Osteoblast (primary cell): ENCODE measurements at regions not wholly inside any gene's neighbourhood (a gene's known extent, or its start where the extent isn't known, plus 50 kb on each side); places are given as distances from the start of the nearest gene placed in this dataset.
A peak's percentile ranks its signal among the peaks of the same experiment; 100 is the strongest.

Source experiments
- DNase-seq: peaks from one replicate; pipeline ENCODE4 v3.0.0; 2011; ENCODE audit warnings: low spot score, mixed read lengths; ENCODE audit not compliant: insufficient read length; ENCODE audit errors: missing footprints
- H2AFZ ChIP-seq: 2 replicates; pipeline ENCODE4 v1.6.0; 2011; ENCODE audit warnings: mild to moderate bottlenecking, low read length
- H3K27ac ChIP-seq: 2 replicates; pipeline ENCODE4 v1.5.1; 2011; ENCODE audit warnings: mild to moderate bottlenecking, low read depth, low read length, moderate library complexity
- H3K27me3 ChIP-seq: 2 replicates; pipeline ENCODE4 v1.6.0; 2012; ENCODE audit warnings: mild to moderate bottlenecking, control low read depth, inconsistent platforms, low read length, moderate library complexity; ENCODE audit not compliant: insufficient read depth
- H3K36me3 ChIP-seq: 2 replicates; pipeline ENCODE4 v1.5.1; 2011; ENCODE audit warnings: mild to moderate bottlenecking, low read length, control low read depth, moderate library complexity; ENCODE audit not compliant: insufficient read depth
- H3K4me1 ChIP-seq: 2 replicates; pipeline ENCODE4 v1.5.1; 2011; ENCODE audit warnings: mild to moderate bottlenecking, low read length, control low read depth, moderate library complexity; ENCODE audit not compliant: insufficient read depth
- H3K4me2 ChIP-seq: 2 replicates; pipeline ENCODE4 v1.6.0; 2011; ENCODE audit warnings: mild to moderate bottlenecking, low read length; ENCODE audit not compliant: insufficient read depth
- H3K4me3 ChIP-seq: fragments of 200-600 bp; sonication (generic); 3 replicates; pipeline ENCODE4 v1.5.1; 2012; ENCODE audit warnings: mild to moderate bottlenecking, low read length, inconsistent platforms; ENCODE audit not compliant: insufficient read depth
- H3K79me2 ChIP-seq: 2 replicates; pipeline ENCODE4 v1.6.0; 2012; ENCODE audit warnings: mild to moderate bottlenecking, low read length, control low read depth, inconsistent platforms; ENCODE audit not compliant: insufficient read depth
- H3K9me3 ChIP-seq: 2 replicates; pipeline ENCODE4 v1.5.1; 2011; ENCODE audit warnings: low read depth, low read length, control low read depth
- H4K20me1 ChIP-seq: 2 replicates; pipeline ENCODE4 v1.6.0; 2012; ENCODE audit warnings: mild to moderate bottlenecking, low read length, control low read depth; ENCODE audit not compliant: insufficient read depth
- CTCF ChIP-seq: IDR thresholded peaks from 2 replicates; pipeline ENCODE4 v1.5.1; 2011; ENCODE audit warnings: mild to moderate bottlenecking, low read depth, low read length, moderate library complexity; ENCODE audit errors: extremely low read depth

DNA sequence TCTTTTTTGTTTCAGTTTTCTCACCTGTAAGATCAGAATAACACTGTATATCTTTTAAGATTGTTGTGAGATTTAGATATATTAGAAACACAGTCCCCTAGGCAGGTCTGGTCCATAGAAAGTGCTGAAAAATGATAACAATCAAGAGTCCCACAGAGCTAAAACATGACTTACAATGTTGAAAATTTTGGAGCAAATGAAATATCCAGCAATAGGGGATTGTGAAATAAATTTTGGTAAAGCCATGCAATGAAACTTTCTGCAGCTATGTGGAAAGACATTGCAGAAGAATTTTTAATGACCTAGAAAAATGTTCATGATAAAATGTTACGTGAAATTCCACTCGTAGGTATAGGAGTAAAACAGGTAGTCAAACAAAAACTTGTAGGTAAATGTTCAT is 127.6 kb upstream of the SERPINE2 start:
- Histone ChIP-seq H3K9me3 (no peaks in the 10 kb centered on the region), H3K4me2 (peak overlapping the region; percentile 68), H2AFZ (no peak overlapping the region), H3K4me1 (peaks cover 41% of the 10 kb centered on the region), H3K27ac (peak overlapping the region; percentile 53), H3K79me2 (no peaks in the 10 kb centered on the region), H3K36me3 (no peaks in the 10 kb centered on the region), H3K4me3 (no peak overlapping the region), H4K20me1 (no peaks in the 10 kb centered on the region), H3K27me3 (no peaks in the 10 kb centered on the region)
- DNase-seq, result no peak
- TF ChIP-seq CTCF, result no peak

GRCh38 chr2:224165901-224166319 is 126.8 kb upstream of the SERPINE2 start:
- peak overlapping the region; percentile 68 for H3K4me2 ChIP-seq
- no peaks in the 10 kb centered on the region for H3K79me2 ChIP-seq
- no peak overlapping the region for H3K4me3 ChIP-seq
- no peaks in the 10 kb centered on the region for H3K27me3 ChIP-seq
- peak overlapping the region; percentile 53 for H3K27ac ChIP-seq
- no peaks in the 10 kb centered on the region for H3K9me3 ChIP-seq
- peak; percentile 77 for DNase-seq
- H3K36me3 ChIP-seq, result no peaks in the 10 kb centered on the region
- H4K20me1 ChIP-seq, result no peaks in the 10 kb centered on the region
- TF ChIP-seq CTCF, result no peak
- H2AFZ ChIP-seq, result peak overlapping the region; percentile 30
- peaks cover 49% of the 10 kb centered on the region for H3K4me1 ChIP-seq

DNA sequence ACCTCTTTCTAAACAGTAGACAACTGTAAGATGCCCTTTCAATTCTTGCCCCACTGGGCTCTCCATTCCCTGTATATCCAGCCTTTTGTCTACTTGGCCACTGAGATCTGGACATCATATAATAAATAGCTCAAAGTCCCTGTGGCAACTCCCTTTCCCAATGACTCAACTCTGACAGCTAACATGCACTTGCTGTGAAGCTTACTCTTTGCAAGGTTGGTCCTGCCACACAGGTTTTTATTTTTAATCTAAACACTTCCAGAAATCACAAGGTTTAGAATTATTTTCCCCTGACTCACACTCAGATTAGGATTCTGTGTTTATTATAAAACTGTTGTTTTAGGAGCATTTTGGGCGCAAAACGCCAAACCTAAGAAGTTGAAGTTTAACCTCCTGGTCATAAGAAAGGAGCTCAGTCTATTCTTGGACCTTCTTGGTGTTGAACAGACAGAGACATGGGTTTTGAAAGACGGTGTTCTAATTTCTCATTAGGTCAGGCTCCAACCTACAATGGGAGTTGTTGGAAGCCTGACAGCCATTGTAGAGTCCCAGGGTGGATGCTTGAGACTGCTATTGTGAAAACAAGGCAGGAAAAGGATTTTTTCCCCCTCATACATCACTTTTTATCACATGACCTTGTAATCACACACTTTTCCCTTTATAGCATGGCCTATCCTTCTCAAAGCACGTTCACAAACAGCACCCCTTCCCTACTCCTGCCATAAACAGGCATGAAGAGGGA is 124.7 kb upstream of the SERPINE2 start:
- peak overlapping the region; percentile 78 for H3K27ac ChIP-seq
- no peaks in the 10 kb centered on the region for H3K79me2 ChIP-seq
- no peaks in the 10 kb centered on the region for H3K27me3 ChIP-seq
- H3K4me3 ChIP-seq, result no peak overlapping the region
- H3K9me3 ChIP-seq, result no peaks in the 10 kb centered on the region
- peak; percentile 68 for DNase-seq
- no peaks in the 10 kb centered on the region for H4K20me1 ChIP-seq
- H2AFZ ChIP-seq, result no peak overlapping the region
- H3K4me1 ChIP-seq, result peaks cover 56% of the 10 kb centered on the region
- no peaks in the 10 kb centered on the region for H3K36me3 ChIP-seq
- H3K4me2 ChIP-seq, result peak overlapping the region; percentile 8
- TF ChIP-seq CTCF, result no peak

DNA sequence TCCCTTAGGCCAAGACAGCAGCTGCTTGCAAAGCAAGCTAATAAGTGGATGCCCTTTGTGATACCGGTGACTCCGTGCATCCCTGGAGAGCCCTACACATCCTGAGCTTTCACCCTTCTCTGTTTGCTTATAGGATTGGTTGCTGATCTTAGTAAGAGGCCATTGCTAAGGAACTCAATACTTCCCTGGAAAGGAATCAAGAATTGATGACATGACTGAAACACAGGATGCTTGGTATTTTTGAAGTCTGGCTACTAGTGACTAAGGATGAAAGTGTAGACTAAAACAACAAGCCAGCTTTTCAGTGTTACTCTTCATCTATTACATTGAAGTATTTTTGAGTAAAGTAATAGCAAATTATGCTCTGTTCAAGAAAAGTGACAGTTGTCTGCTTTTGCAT is 123.0 kb upstream of the SERPINE2 start:
- no peaks in the 10 kb centered on the region for H3K79me2 ChIP-seq
- no peak overlapping the region for H2AFZ ChIP-seq
- DNase-seq, result peak; percentile 73
- H3K4me1 ChIP-seq, result peaks cover 56% of the 10 kb centered on the region
- no peak overlapping the region for H3K4me3 ChIP-seq
- no peaks in the 10 kb centered on the region for H3K36me3 ChIP-seq
- H4K20me1 ChIP-seq, result no peaks in the 10 kb centered on the region
- no peaks in the 10 kb centered on the region for H3K9me3 ChIP-seq
- TF ChIP-seq CTCF, result no peak
- H3K27ac ChIP-seq, result peak overlapping the region; percentile 78
- H3K4me2 ChIP-seq, result peak overlapping the region; percentile 56
- H3K27me3 ChIP-seq, result no peaks in the 10 kb centered on the region
